ENCODE measurements at regions not wholly inside any gene's neighbourhood (a gene's known extent, or its start where the extent isn't known, plus 50 kb on each side); places are given as distances from the start of the nearest gene placed in this dataset.

DNA sequence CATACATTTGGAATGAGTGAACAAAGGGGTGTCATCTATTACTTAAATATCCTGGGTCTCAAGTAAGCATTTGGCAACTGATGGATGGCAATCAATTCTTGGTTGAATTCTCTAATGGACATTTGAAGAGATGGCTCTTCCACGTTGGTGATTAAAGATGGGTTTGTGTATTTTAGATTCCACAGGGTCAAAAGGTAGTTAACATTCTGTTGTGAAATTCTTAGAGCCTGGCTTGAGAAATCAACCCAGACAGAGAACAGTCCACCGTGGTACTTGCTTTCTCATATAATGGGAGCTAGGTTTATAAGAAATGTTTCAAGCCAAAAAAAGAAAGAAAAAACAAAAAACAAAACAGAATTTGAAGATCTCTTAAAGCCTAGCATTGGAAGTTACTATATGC lies 355.9 kb upstream of the PITX2 start:
- no peaks in the 10 kb centered on the region for H3K27me3 ChIP-seq
- TF ChIP-seq, protein P1, sequence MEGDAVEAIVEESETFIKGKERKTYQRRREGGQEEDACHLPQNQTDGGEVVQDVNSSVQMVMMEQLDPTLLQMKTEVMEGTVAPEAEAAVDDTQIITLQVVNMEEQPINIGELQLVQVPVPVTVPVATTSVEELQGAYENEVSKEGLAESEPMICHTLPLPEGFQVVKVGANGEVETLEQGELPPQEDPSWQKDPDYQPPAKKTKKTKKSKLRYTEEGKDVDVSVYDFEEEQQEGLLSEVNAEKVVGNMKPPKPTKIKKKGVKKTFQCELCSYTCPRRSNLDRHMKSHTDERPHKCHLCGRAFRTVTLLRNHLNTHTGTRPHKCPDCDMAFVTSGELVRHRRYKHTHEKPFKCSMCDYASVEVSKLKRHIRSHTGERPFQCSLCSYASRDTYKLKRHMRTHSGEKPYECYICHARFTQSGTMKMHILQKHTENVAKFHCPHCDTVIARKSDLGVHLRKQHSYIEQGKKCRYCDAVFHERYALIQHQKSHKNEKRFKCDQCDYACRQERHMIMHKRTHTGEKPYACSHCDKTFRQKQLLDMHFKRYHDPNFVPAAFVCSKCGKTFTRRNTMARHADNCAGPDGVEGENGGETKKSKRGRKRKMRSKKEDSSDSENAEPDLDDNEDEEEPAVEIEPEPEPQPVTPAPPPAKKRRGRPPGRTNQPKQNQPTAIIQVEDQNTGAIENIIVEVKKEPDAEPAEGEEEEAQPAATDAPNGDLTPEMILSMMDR (IDR thresholded peaks at IDR 0.05) = no peak
- no peaks in the 10 kb centered on the region for H3K36me3 ChIP-seq
- H3K4me1 ChIP-seq = no peaks in the 10 kb centered on the region
- H3K4me3 ChIP-seq = no peak overlapping the region
- H3K27ac ChIP-seq = no peak overlapping the region
- no peak for DNase-seq (ENCODE audit: low spot score in 2 of 2)
- intact Hi-C loops (cut with DNase I) = no loop called here
- no peaks in the 10 kb centered on the region for H3K9me3 ChIP-seq

DNA sequence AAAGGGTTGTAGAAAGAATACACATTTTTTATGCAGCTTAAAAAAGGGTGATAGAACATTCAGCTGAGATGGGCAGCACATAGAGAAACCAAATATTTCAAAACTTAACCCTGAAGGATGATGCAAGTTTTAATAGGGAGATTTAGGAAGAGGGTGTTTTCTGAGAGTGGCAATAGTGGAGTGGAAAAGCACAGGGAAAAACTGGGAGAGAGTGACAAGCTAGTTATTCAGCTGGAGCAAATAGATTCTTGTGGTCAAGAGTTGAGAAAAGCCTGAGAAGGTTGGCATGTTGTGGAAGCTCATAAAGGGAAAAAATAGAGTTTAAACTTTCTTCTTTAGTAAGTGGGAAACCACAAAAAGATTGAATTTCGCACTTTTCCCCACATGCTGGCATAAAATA lies 359.6 kb upstream of the PITX2 start:
- DNase-seq (ENCODE audit: low spot score in 2 of 2) = no peak
- no peak overlapping the region for H3K4me3 ChIP-seq
- TF ChIP-seq, protein P1 (IDR thresholded peaks at IDR 0.05) = no peak
- H3K4me1 ChIP-seq = no peaks in the 10 kb centered on the region
- H3K9me3 ChIP-seq = no peaks in the 10 kb centered on the region
- no peak overlapping the region for H3K27ac ChIP-seq
- intact Hi-C loops (cut with DNase I) = no loop called here
- H3K27me3 ChIP-seq = no peaks in the 10 kb centered on the region
- no peaks in the 10 kb centered on the region for H3K36me3 ChIP-seq

DNA sequence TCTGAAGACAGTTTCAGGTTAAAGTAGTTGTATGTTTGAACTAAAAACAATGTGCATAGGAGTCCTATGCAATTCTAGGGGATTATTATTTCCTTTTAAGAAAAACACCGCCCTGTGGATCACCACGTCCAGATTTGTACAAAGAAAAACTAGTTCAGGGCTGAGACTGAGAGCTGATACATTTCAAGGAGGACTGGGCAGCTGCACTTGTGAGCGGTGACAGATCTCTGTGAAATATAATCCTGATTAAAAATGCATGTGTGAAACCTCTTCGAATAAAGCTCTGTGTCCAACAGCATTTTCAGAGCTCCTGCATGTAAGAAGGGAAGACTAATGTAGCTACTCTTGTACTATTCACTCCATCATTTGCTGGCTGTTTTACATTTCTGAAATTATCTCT lies 365.8 kb upstream of the PITX2 start:
- no peak overlapping the region for H3K27ac ChIP-seq
- H3K27me3 ChIP-seq = no peaks in the 10 kb centered on the region
- H3K9me3 ChIP-seq = no peaks in the 10 kb centered on the region
- TF ChIP-seq, protein P1 (IDR thresholded peaks at IDR 0.05) = no peak
- DNase-seq (ENCODE audit: low spot score in 2 of 2) = no peak
- H3K36me3 ChIP-seq = no peaks in the 10 kb centered on the region
- no peaks in the 10 kb centered on the region for H3K4me1 ChIP-seq
- H3K4me3 ChIP-seq = no peak overlapping the region
- intact Hi-C loops (cut with DNase I) = no loop called here

DNA sequence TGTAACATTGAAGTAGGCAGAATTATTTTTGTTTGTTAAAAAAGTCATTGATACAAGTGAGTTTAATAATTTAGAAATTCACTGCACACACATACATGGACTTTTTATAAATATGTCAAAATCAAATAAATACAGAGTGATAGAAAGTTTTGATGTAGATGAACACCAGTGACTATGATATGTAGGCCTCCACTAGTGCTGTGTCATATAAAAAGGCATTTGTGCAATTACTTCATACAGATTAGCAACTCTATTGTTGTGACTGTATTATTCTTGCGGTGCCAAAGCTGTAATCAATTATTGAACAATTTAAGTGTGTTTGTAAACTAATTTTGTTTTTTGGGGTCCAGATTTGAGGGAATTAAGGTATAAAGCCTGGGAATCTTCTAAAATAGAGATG lies 366.2 kb upstream of the PITX2 start:
- Histone ChIP-seq H3K4me3 (no peak overlapping the region), H3K27me3 (no peaks in the 10 kb centered on the region), H3K36me3 (no peaks in the 10 kb centered on the region), H3K27ac (no peak overlapping the region), H3K4me1 (no peaks in the 10 kb centered on the region), H3K9me3 (no peaks in the 10 kb centered on the region)
- no peak for DNase-seq (ENCODE audit: low spot score in 2 of 2)
- intact Hi-C loops (cut with DNase I) = no loop called here
- TF ChIP-seq, protein P1 (IDR thresholded peaks at IDR 0.05) = no peak

DNA sequence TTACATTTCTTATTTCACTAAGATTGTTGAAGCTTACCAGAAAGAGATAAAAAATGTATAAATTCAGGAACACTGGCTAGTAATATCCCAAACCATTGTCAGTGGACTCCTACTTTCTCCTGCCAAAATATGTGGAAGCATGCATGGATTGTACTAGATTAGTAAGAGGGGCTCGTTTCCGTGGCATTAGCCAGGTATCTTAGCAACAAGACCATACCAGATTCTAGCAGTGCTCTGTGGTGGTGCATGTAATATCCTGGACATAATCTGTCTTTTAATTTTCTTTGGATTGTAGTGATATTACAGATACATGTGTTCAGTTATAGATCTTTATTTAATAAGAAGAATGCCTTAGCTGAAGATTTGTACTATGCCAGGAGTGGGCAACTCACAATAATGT lies 371.9 kb upstream of the PITX2 start:
- H3K36me3 ChIP-seq = no peaks in the 10 kb centered on the region
- H3K27ac ChIP-seq = no peak overlapping the region
- intact Hi-C loops (cut with DNase I) = no loop called here
- no peak overlapping the region for H3K4me3 ChIP-seq
- H3K27me3 ChIP-seq = no peaks in the 10 kb centered on the region
- DNase-seq (ENCODE audit: low spot score in 2 of 2) = no peak
- TF ChIP-seq, protein P1 (IDR thresholded peaks at IDR 0.05) = no peak
- no peaks in the 10 kb centered on the region for H3K9me3 ChIP-seq
- no peaks in the 10 kb centered on the region for H3K4me1 ChIP-seq

DNA sequence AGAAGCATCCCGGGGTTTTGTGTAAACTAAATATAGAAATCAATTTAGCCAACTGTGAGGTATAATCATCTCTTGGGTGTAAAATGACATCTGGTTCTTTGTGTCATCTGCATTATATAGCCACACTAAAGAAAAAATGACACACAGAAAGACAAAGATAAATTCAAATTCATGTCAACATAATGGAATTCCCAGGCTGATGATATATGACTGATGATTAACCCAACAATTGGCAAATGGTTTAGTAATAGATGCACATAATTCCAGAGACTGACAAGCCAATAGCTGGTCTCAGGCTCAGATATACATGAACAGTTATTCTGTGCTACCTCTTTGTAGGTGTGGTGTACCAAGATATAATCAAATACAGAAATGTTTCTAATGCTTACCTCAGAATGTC lies 375.4 kb upstream of the PITX2 start:
- TF ChIP-seq, protein P1 (IDR thresholded peaks at IDR 0.05) = no peak
- Histone ChIP-seq H3K27me3 (no peaks in the 10 kb centered on the region), H3K27ac (no peak overlapping the region), H3K36me3 (no peaks in the 10 kb centered on the region), H3K4me3 (no peak overlapping the region), H3K9me3 (no peaks in the 10 kb centered on the region), H3K4me1 (no peaks in the 10 kb centered on the region)
- DNase-seq (ENCODE audit: low spot score in 2 of 2) = no peak
- intact Hi-C loops (cut with DNase I) = no loop called here
